Testis (tissue), 2 donors: ENCODE measurements at regions not wholly inside any gene's neighbourhood (a gene's known extent, or its start where the extent isn't known, plus 50 kb on each side); places are given as distances from the start of the nearest gene placed in this dataset.
"Not testable (repeated sequence)": the region's sequence is repeated elsewhere in the genome, so short reads cannot be mapped to it uniquely, and the experiment has no call there.

Experiments
- DNase-seq: peaks from one replicate; pipeline ENCODE4 v3.0.0-alpha.2; 2019
- H3K27ac ChIP-seq, 2 donors: fragments of 200-600 bp; sonication (generic); one replicate each; pipeline ENCODE4 v1.5.1; 2019
- H3K27me3 ChIP-seq: fragments of 200-600 bp; sonication (generic); one replicate; pipeline ENCODE4 v1.5.1; 2019
- H3K36me3 ChIP-seq: fragments of 200-600 bp; sonication (generic); one replicate; pipeline ENCODE4 v1.5.1; 2017; ENCODE audit warnings: low read depth; ENCODE audit errors: missing control alignments
- H3K4me1 ChIP-seq: fragments of 200-600 bp; sonication (generic); one replicate; pipeline ENCODE4 v1.5.1; 2019
- H3K4me3 ChIP-seq, 2 donors: fragments of 200-600 bp; sonication (generic); one replicate each; pipeline ENCODE4 v1.5.1; 2017 to 2019
- H3K9me3 ChIP-seq: fragments of 200-600 bp; sonication (generic); one replicate; pipeline ENCODE4 v1.5.1; 2017
- CTCF ChIP-seq, 3 experiments: fragments of 450-650 bp in 2 of 3; fragments of 200-600 bp in 1 of 3; sonication (generic) in 1 of 3; IDR thresholded peaks; one replicate each; pipeline ENCODE4 v1.5.1; 2016 to 2019; ENCODE audit warnings: antibody characterized with exemption in 3 of 3, mild to moderate bottlenecking in 2 of 3, moderate library complexity in 1 of 3
- POLR2A ChIP-seq: fragments of 450-650 bp; IDR thresholded peaks from one replicate; pipeline ENCODE4 v1.6.1; 2017; ENCODE audit warnings: antibody characterized with exemption, mild to moderate bottlenecking, moderate library complexity
- WGBS, 2 donors: methylation state at CpG; one replicate each; pipeline ENCODE4 v1.1.5; 2018; 5-methylcytosine and 5-hydroxymethylcytosine counted together
- intact Hi-C: fragments of 100-400 bp; cut with DNase I; formaldehyde crosslinking; loops from one replicate; pipeline ENCODE4 v1.15.1; 2023; ENCODE audit warnings: low total_unique reads

GRCh38 chrX:136953867-136954787 is 73.6 kb upstream of the RBMX start:
- 45 to 55% methylated on average over 25 to 26 of the region's 26 CpGs for WGBS, 2 donors
- no peaks in the 10 kb centered on the region for H3K9me3 ChIP-seq
- peak; percentile 81 for DNase-seq
- no peaks in the 10 kb centered on the region for H3K4me1 ChIP-seq
- TF ChIP-seq CTCF (IDR thresholded peaks at IDR 0.05) (peak in 2 of 3 experiments; percentile 17 to 56), POLR2A (no peak)
- intact Hi-C loops, result no loop called here
- no peak overlapping the region for H3K27ac ChIP-seq
- no peaks in the 10 kb centered on the region for H3K36me3 ChIP-seq
- no peak overlapping the region for H3K4me3 ChIP-seq
- no peaks in the 10 kb centered on the region for H3K27me3 ChIP-seq

GRCh38 chrX:136950211-136950610 is 69.7 kb upstream of the RBMX start:
- TF ChIP-seq CTCF (IDR thresholded peaks at IDR 0.05), result no peak
- TF ChIP-seq POLR2A, result no peak
- intact Hi-C loops, result no loop called here
- no peaks in the 10 kb centered on the region for H3K27me3 ChIP-seq
- no peak overlapping the region for H3K27ac ChIP-seq
- H3K4me1 ChIP-seq, result no peaks in the 10 kb centered on the region
- no peaks in the 10 kb centered on the region for H3K9me3 ChIP-seq
- H3K4me3 ChIP-seq, result no peak overlapping the region
- 84 to 85% methylated on average over 4 of the region's 4 CpGs for WGBS, 2 donors
- DNase-seq, result no peak
- H3K36me3 ChIP-seq, result no peaks in the 10 kb centered on the region

GRCh38 chrX:136941396-136942337 is 61.1 kb upstream of the RBMX start:
- no peak for DNase-seq

GRCh38 chrX:136936183-136936549 is 55.6 kb upstream of the RBMX start:
- no peak for DNase-seq
- 48 to 65% methylated on average over 2 of the region's 2 CpGs for WGBS, 2 donors
- intact Hi-C loops, result no loop called here
- H3K4me1 ChIP-seq, result no peaks in the 10 kb centered on the region
- TF ChIP-seq POLR2A (no peak), CTCF (IDR thresholded peaks at IDR 0.05) (no peak)
- no peaks in the 10 kb centered on the region for H3K27me3 ChIP-seq
- no peaks in the 10 kb centered on the region for H3K9me3 ChIP-seq
- no peak overlapping the region for H3K4me3 ChIP-seq
- H3K36me3 ChIP-seq, result no peaks in the 10 kb centered on the region
- no peak overlapping the region for H3K27ac ChIP-seq

More at GRCh38 chrX:136941396-136942337, 61.1 kb upstream of the RBMX start:
- Histone ChIP-seq H3K4me3 (no peak overlapping the region), H3K27ac (no peak overlapping the region), H3K36me3 (no peaks in the 10 kb centered on the region), H3K4me1 (no peaks in the 10 kb centered on the region), H3K9me3 (no peaks in the 10 kb centered on the region), H3K27me3 (no peaks in the 10 kb centered on the region)
- TF ChIP-seq POLR2A, result no peak
- no peak for TF ChIP-seq CTCF (IDR thresholded peaks at IDR 0.05)
- intact Hi-C loops, result no loop called here
- WGBS, 2 donors, result 50 to 77% methylated on average over 9 of the region's 9 CpGs

GRCh38 chrX:136935533-136936182 is 55.1 kb upstream of the RBMX start:
- intact Hi-C loops, H3K27me3 ChIP-seq, H3K4me3 ChIP-seq, H3K4me1 ChIP-seq, DNase-seq, H3K9me3 ChIP-seq, H3K27ac ChIP-seq, H3K36me3 ChIP-seq: not testable (repeated sequence)
- 78 to 88% methylated on average over 7 to 16 of the region's 16 CpGs for WGBS, 2 donors

GRCh38 chrX:136934652-136935051 is 54.1 kb upstream of the RBMX start:
- H3K9me3 ChIP-seq, DNase-seq, H3K27ac ChIP-seq, H3K36me3 ChIP-seq, H3K27me3 ChIP-seq, intact Hi-C loops, H3K4me1 ChIP-seq, H3K4me3 ChIP-seq: not testable (repeated sequence)
- 79 to 93% methylated on average over 3 to 8 of the region's 8 CpGs for WGBS, 2 donors
